ENCODE measurements at regions not wholly inside any gene's neighbourhood (a gene's known extent, or its start where the extent isn't known, plus 50 kb on each side); places are given as distances from the start of the nearest gene placed in this dataset.

GRCh38 chr11:112797648-112798293, 163.4 kb upstream of the NCAM1 start:
- TF ChIP-seq CTCF (IDR thresholded peaks at IDR 0.05), result no peak
- no peak overlapping the region for H3K4me3 Mint-ChIP-seq
- H3K27me3 Mint-ChIP-seq, result peaks cover 4% of the 10 kb centered on the region
- H3K36me3 Mint-ChIP-seq (ENCODE audit: low read depth), result no peaks in the 10 kb centered on the region
- ATAC-seq (ENCODE audit: low read depth) (no peak), DNase-seq (no peak)
- no peaks in the 10 kb centered on the region for H3K9me3 Mint-ChIP-seq
- no peak overlapping the region for H3K27ac Mint-ChIP-seq
- POLR2A ChIA-PET, result no interaction called here
- intact Hi-C loops (cut with micrococcal nuclease), result no loop called here
- H3K4me1 Mint-ChIP-seq, result no peaks in the 10 kb centered on the region
- CTCF ChIA-PET, result no interaction called here

GRCh38 chr11:112801025-112801816, 160.0 kb upstream of the NCAM1 start:
- CTCF ChIA-PET, result no interaction called here
- POLR2A ChIA-PET, result no interaction called here
- H3K27me3 Mint-ChIP-seq, result peaks cover 8% of the 10 kb centered on the region
- TF ChIP-seq CTCF (IDR thresholded peaks at IDR 0.05), result no peak
- H3K4me1 Mint-ChIP-seq, result no peaks in the 10 kb centered on the region
- H3K36me3 Mint-ChIP-seq (ENCODE audit: low read depth), result no peaks in the 10 kb centered on the region
- no peak overlapping the region for H3K27ac Mint-ChIP-seq
- no peak for ATAC-seq (ENCODE audit: low read depth)
- peaks cover 3% of the 10 kb centered on the region for H3K9me3 Mint-ChIP-seq
- no peak for DNase-seq
- intact Hi-C loops (cut with micrococcal nuclease), result no loop called here
- no peak overlapping the region for H3K4me3 Mint-ChIP-seq

- TF ChIP-seq CTCF (IDR thresholded peaks at IDR 0.05), result no peak
- ChIA-PET CTCF (no interaction called here), POLR2A (no interaction called here)
- Mint-ChIP-seq H3K27me3 (peaks cover 8% of the 10 kb centered on the region), H3K36me3 (ENCODE audit: low read depth) (no peaks in the 10 kb centered on the region), H3K9me3 (peaks cover 3% of the 10 kb centered on the region), H3K27ac (no peak overlapping the region), H3K4me3 (no peak overlapping the region), H3K4me1 (no peaks in the 10 kb centered on the region)
- ATAC-seq (ENCODE audit: low read depth) (no peak), DNase-seq (no peak)
- intact Hi-C loops (cut with micrococcal nuclease), result no loop called here
These were observed 159.5 kb upstream of the NCAM1 start for GRCh38 chr11:112801817-112802088.

GRCh38 chr11:112805658-112806057, 155.6 kb upstream of the NCAM1 start:
- CTCF ChIA-PET, result no interaction called here
- Mint-ChIP-seq H3K36me3 (ENCODE audit: low read depth) (no peaks in the 10 kb centered on the region), H3K27ac (no peak overlapping the region), H3K27me3 (peaks cover 6% of the 10 kb centered on the region), H3K4me1 (no peaks in the 10 kb centered on the region), H3K9me3 (peaks cover 5% of the 10 kb centered on the region), H3K4me3 (no peak overlapping the region)
- no peak for ATAC-seq (ENCODE audit: low read depth)
- intact Hi-C loops (cut with micrococcal nuclease), result no loop called here
- POLR2A ChIA-PET, result no interaction called here
- no peak for TF ChIP-seq CTCF (IDR thresholded peaks at IDR 0.05)
- DNase-seq, result no peak

- Mint-ChIP-seq H3K36me3 (ENCODE audit: low read depth) (no peaks in the 10 kb centered on the region), H3K4me3 (no peak overlapping the region), H3K4me1 (no peaks in the 10 kb centered on the region), H3K9me3 (peaks cover 5% of the 10 kb centered on the region), H3K27ac (no peak overlapping the region), H3K27me3 (peaks cover 6% of the 10 kb centered on the region)
- ChIA-PET CTCF (no interaction called here), POLR2A (no interaction called here)
- DNase-seq (no peak), ATAC-seq (ENCODE audit: low read depth) (no peak)
- intact Hi-C loops (cut with micrococcal nuclease), result no loop called here
- TF ChIP-seq CTCF (IDR thresholded peaks at IDR 0.05), result no peak
These were observed 155.0 kb upstream of the NCAM1 start for GRCh38 chr11:112806256-112806655.

Measured in activated B cell treated with CpG ODN at 0.5 μM for 24 hours (primary cell).